HG03558 (cell line): ENCODE measurements at regions not wholly inside any gene's neighbourhood (a gene's known extent, or its start where the extent isn't known, plus 50 kb on each side); places are given as distances from the start of the nearest gene placed in this dataset.

Experiments used
- ATAC-seq: cut with Tn5 transposase; IDR thresholded peaks from one replicate; pipeline ENCODE4 v1.9.1; 2021; ENCODE audit warnings: moderate number of reproducible peaks; ENCODE audit not compliant: unreplicated experiment; ENCODE audit errors: extremely low read depth

- ATAC-seq, result no peak
These were observed 176.3 kb upstream of the ZBTB20 start for GRCh38 chr3:115323380-115323779.

GRCh38 chr3:115324056-115324455, 177.0 kb upstream of the ZBTB20 start:
- no peak for ATAC-seq

- no peak for ATAC-seq
These were observed 178.5 kb upstream of the ZBTB20 start for GRCh38 chr3:115325539-115325938.

- ATAC-seq, result no peak
These were observed 183.3 kb upstream of the ZBTB20 start for GRCh38 chr3:115330430-115330829.

- ATAC-seq, result no peak
These were observed 185.9 kb upstream of the ZBTB20 start for GRCh38 chr3:115332998-115333397.

- ATAC-seq, result no peak
These were observed 189.7 kb upstream of the ZBTB20 start for GRCh38 chr3:115336836-115337235.

GRCh38 chr3:115340586-115340985, 193.5 kb upstream of the ZBTB20 start:
- ATAC-seq, result no peak

GRCh38 chr3:115341208-115341607, 194.1 kb upstream of the ZBTB20 start:
- ATAC-seq, result no peak

GRCh38 chr3:115347737-115348136, 200.6 kb upstream of the ZBTB20 start:
- ATAC-seq, result no peak

- ATAC-seq, result no peak
These were observed 201.3 kb upstream of the ZBTB20 start for GRCh38 chr3:115348412-115348811.

- no peak for ATAC-seq
These were observed 202.1 kb upstream of the ZBTB20 start for GRCh38 chr3:115348951-115349745.

- ATAC-seq, result no peak
These were observed 203.5 kb upstream of the ZBTB20 start for GRCh38 chr3:115350606-115351005.

- ATAC-seq, result no peak
These were observed 204.1 kb upstream of the ZBTB20 start for GRCh38 chr3:115351193-115351592.

GRCh38 chr3:115354010-115354409, 206.9 kb upstream of the ZBTB20 start:
- no peak for ATAC-seq

GRCh38 chr3:115357456-115357855, 210.4 kb upstream of the ZBTB20 start:
- ATAC-seq, result no peak

GRCh38 chr3:115359536-115359935, 212.4 kb upstream of the ZBTB20 start:
- ATAC-seq, result peak; percentile 97

GRCh38 chr3:115361806-115362205, 214.7 kb upstream of the ZBTB20 start:
- ATAC-seq, result no peak

GRCh38 chr3:115363071-115363470, 216.0 kb upstream of the ZBTB20 start:
- no peak for ATAC-seq

GRCh38 chr3:115369021-115369420, 221.9 kb upstream of the ZBTB20 start:
- ATAC-seq, result no peak

- ATAC-seq, result no peak
These were observed 228.3 kb upstream of the ZBTB20 start for GRCh38 chr3:115375362-115375761.

GRCh38 chr3:115380883-115381572, 233.9 kb upstream of the ZBTB20 start:
- no peak for ATAC-seq

GRCh38 chr3:115381573-115381912, 234.5 kb upstream of the ZBTB20 start:
- ATAC-seq, result no peak
